GM12892 (cell line): ENCODE measurements at regions not wholly inside any gene's neighbourhood (a gene's known extent, or its start where the extent isn't known, plus 50 kb on each side); places are given as distances from the start of the nearest gene placed in this dataset.

Experiments used
- POLR2A ChIP-seq: IDR thresholded peaks from 2 replicates; pipeline ENCODE4 v1.6.1; 2011; ENCODE audit warnings: low read depth, low read length, control low read depth
- TAF1 ChIP-seq: IDR thresholded peaks from 2 replicates; pipeline ENCODE4 v1.6.1; 2011; ENCODE audit warnings: low read depth, mild to moderate bottlenecking, control low read depth, low read length, borderline replicate concordance

DNA sequence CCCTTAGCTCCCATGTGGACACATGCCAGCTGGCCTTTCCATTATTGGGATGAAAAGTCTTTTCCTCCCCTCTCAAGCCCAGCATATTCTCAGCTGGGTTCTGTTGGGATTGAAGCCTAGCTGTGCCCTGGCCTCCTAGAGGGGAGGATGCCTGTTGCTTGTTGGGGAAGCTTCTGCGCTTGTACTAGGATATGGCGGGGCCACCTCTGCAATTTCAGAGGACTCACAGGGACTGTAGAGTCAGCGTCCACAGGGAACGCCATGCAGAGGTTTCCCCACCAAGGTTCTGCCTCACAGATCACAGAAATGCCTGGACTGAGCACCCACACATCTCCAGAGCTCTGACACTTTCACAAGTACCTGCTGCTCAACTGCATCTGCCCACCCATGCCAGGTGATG is 288.7 kb upstream of the FOXQ1 start:
- no peak for TF ChIP-seq POLR2A
- TF ChIP-seq TAF1, result no peak
